CD4-positive, alpha-beta T cell treated with Interleukin-17A for 1 hour (primary cell): ENCODE measurements at regions not wholly inside any gene's neighbourhood (a gene's known extent, or its start where the extent isn't known, plus 50 kb on each side); places are given as distances from the start of the nearest gene placed in this dataset.
A peak's percentile ranks its signal among the peaks of the same experiment; 100 is the strongest.

Experiments
- DNase-seq: peaks from one replicate; pipeline ENCODE4 v3.0.0-alpha.2; 2020

GRCh38 chr13:90742381-90742780 is 605.1 kb upstream of the MIR17HG start:
- no peak for DNase-seq

- no peak for DNase-seq
Observed at GRCh38 chr13:90746230-90746629, 601.3 kb upstream of the MIR17HG start.

GRCh38 chr13:90750021-90750420 is 597.5 kb upstream of the MIR17HG start:
- no peak for DNase-seq

- no peak for DNase-seq
Observed at GRCh38 chr13:90751026-90751425, 596.5 kb upstream of the MIR17HG start.

GRCh38 chr13:90752070-90752469 is 595.4 kb upstream of the MIR17HG start:
- DNase-seq, result no peak

- DNase-seq, result no peak
Observed at GRCh38 chr13:90757127-90757680, 590.3 kb upstream of the MIR17HG start.

GRCh38 chr13:90760639-90761038 is 586.8 kb upstream of the MIR17HG start:
- DNase-seq, result no peak

- no peak for DNase-seq
Observed at GRCh38 chr13:90763476-90764150, 583.9 kb upstream of the MIR17HG start.

- no peak for DNase-seq
Observed at GRCh38 chr13:90766386-90766902, 581.0 kb upstream of the MIR17HG start.

GRCh38 chr13:90768116-90768515 is 579.4 kb upstream of the MIR17HG start:
- no peak for DNase-seq

- DNase-seq, result no peak
Observed at GRCh38 chr13:90769387-90769786, 578.1 kb upstream of the MIR17HG start.

- no peak for DNase-seq
Observed at GRCh38 chr13:90770334-90770733, 577.2 kb upstream of the MIR17HG start.

GRCh38 chr13:90773681-90774080 is 573.8 kb upstream of the MIR17HG start:
- no peak for DNase-seq

- DNase-seq, result no peak
Observed at GRCh38 chr13:90776051-90776748, 571.3 kb upstream of the MIR17HG start.

- DNase-seq, result no peak
Observed at GRCh38 chr13:90783273-90783672, 564.2 kb upstream of the MIR17HG start.

GRCh38 chr13:90787007-90787406 is 560.5 kb upstream of the MIR17HG start:
- DNase-seq, result no peak

- no peak for DNase-seq
Observed at GRCh38 chr13:90792335-90792734, 555.2 kb upstream of the MIR17HG start.

GRCh38 chr13:90793261-90793820 is 554.1 kb upstream of the MIR17HG start:
- DNase-seq, result no peak

- DNase-seq, result no peak
Observed at GRCh38 chr13:90796474-90796873, 551.0 kb upstream of the MIR17HG start.

GRCh38 chr13:90797335-90797734 is 550.2 kb upstream of the MIR17HG start:
- no peak for DNase-seq

- no peak for DNase-seq
Observed at GRCh38 chr13:90798381-90798780, 549.1 kb upstream of the MIR17HG start.

GRCh38 chr13:90800082-90800746 is 547.3 kb upstream of the MIR17HG start:
- peak; percentile 0 for DNase-seq

GRCh38 chr13:90801621-90802020 is 545.9 kb upstream of the MIR17HG start:
- DNase-seq, result no peak
